Tibial artery (tissue), 4 donors: ENCODE measurements at regions not wholly inside any gene's neighbourhood (a gene's known extent, or its start where the extent isn't known, plus 50 kb on each side); places are given as distances from the start of the nearest gene placed in this dataset.

ENCODE experiments used
- DNase-seq, 2 donors: peaks; one replicate each; pipeline ENCODE4 v3.0.0-alpha.2; 2019
- H3K27ac ChIP-seq, 2 donors: fragments of 200-600 bp; sonication (generic) in 1 of 2; 1 replicate in 1 of 2; 2 replicates in 1 of 2; pipeline ENCODE4 v1.5.1; 2018 to 2019; ENCODE audit warnings: mild to moderate bottlenecking in 1 of 2
- H3K27me3 ChIP-seq, 2 donors: fragments of 200-600 bp; sonication (generic) in 1 of 2; one replicate each; pipeline versions ENCODE4 v1.5.1 to v1.6.0; 2016 to 2019
- H3K36me3 ChIP-seq, 3 donors: fragments of 200-600 bp; sonication (generic) in 2 of 3; one replicate each; pipeline ENCODE4 v1.5.1; 2016 to 2019; ENCODE audit warnings: mild to moderate bottlenecking in 2 of 3
- H3K4me1 ChIP-seq, 4 donors: fragments of 200-600 bp; sonication (generic) in 2 of 4; 1 replicate in 3 of 4; 2 replicates in 1 of 4; pipeline ENCODE4 v1.5.1; 2016 to 2019
- H3K4me3 ChIP-seq, 2 donors: fragments of 200-600 bp; sonication (generic) in 1 of 2; 1 replicate in 1 of 2; 2 replicates in 1 of 2; pipeline ENCODE4 v1.5.1; 2018 to 2019; ENCODE audit warnings: mild to moderate bottlenecking in 2 of 2
- H3K9me3 ChIP-seq, 3 donors: fragments of 200-600 bp; sonication (generic) in 1 of 3; one replicate each; pipeline ENCODE4 v1.5.1; 2016 to 2019
- intact Hi-C: fragments of 100-400 bp; cut with DNase I; formaldehyde crosslinking; loops from one replicate; pipeline ENCODE4 v1.15.0; 2023; ENCODE audit warnings: low total_unique reads
- TF ChIP-seq, protein P1 (sequence below), 2 experiments: fragments of 200-600 bp in 1 of 2; fragments of 450-650 bp in 1 of 2; IDR thresholded peaks; one replicate each; pipeline ENCODE4 v1.5.1; 2017 to 2019; ENCODE audit warnings: antibody characterized with exemption in 2 of 2, mild to moderate bottlenecking in 1 of 2, moderate library complexity in 1 of 2

DNA sequence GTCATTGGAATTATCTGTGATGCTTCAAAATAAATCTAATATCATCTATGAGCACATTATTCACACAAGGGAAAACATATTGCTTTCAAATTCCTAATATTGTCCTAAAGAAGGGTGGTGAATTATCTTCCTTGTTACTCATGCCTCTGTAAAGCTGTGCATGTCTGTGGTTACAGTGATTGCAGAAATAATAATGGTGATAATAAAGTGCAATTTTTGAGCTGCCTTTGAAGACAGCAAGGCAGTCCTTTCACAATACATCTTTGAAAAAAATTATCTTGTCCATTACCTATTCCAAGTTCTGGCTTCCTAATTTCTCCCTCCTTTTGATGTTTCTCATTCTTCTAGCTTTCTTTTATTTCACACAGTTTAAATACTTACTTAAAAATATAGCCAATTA lies 442.1 kb upstream of the EYS start:
- TF ChIP-seq, protein P1, sequence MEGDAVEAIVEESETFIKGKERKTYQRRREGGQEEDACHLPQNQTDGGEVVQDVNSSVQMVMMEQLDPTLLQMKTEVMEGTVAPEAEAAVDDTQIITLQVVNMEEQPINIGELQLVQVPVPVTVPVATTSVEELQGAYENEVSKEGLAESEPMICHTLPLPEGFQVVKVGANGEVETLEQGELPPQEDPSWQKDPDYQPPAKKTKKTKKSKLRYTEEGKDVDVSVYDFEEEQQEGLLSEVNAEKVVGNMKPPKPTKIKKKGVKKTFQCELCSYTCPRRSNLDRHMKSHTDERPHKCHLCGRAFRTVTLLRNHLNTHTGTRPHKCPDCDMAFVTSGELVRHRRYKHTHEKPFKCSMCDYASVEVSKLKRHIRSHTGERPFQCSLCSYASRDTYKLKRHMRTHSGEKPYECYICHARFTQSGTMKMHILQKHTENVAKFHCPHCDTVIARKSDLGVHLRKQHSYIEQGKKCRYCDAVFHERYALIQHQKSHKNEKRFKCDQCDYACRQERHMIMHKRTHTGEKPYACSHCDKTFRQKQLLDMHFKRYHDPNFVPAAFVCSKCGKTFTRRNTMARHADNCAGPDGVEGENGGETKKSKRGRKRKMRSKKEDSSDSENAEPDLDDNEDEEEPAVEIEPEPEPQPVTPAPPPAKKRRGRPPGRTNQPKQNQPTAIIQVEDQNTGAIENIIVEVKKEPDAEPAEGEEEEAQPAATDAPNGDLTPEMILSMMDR (IDR thresholded peaks at IDR 0.05): no peak
- no peaks in the 10 kb centered on the region for H3K9me3 ChIP-seq
- H3K4me1 ChIP-seq: no peaks in the 10 kb centered on the region
- H3K36me3 ChIP-seq: no peaks in the 10 kb centered on the region
- no peak overlapping the region for H3K4me3 ChIP-seq
- intact Hi-C loops: no loop called here
- H3K27me3 ChIP-seq: no peaks in the 10 kb centered on the region
- no peak overlapping the region for H3K27ac ChIP-seq
- no peak for DNase-seq

DNA sequence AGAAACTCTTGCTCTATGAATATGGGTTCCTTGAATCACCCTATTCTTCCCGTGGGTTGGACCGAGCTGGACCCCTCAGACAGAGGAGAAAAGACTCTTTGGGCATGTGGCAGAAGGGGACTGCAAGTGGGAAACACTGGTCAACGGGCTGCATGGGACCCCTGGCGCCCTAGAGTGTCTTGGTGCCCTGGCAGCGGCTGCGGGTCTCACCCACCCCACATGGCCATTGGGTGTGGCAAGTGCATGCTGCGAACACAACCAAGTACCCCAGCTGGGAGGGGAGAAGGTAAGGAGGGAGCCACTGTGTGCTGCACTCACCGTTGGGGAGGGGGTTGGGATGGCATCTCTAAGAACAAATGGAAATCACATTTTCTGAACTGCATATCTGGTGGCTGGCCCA lies 438.8 kb upstream of the EYS start:
- intact Hi-C loops: no loop called here

DNA sequence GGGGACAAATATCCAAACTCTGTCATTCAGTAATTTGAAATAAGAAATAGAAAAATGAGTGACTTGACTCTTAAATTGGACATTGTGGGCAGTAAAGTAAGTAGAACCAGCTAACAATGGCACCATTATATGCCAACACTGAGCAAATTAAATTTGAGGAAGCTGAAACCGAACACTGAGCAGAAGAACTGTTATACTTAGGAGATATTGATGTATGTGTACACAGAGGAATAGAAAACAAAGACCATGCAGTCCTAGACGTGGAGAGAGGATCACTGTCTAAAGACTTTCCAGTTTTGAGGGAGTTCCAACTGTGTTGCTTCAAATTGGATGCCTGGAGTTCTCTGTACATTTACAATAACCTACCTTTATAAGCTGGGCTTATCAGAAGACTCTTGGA lies 427.0 kb upstream of the EYS start:
- Histone ChIP-seq H3K4me3 (no peak overlapping the region), H3K4me1 (no peaks in the 10 kb centered on the region), H3K27ac (no peak overlapping the region), H3K36me3 (no peaks in the 10 kb centered on the region), H3K9me3 (peaks cover 0 to 6% (median 0%) of the 10 kb centered on the region in 3 donors), H3K27me3 (no peaks in the 10 kb centered on the region)
- TF ChIP-seq, protein P1 (IDR thresholded peaks at IDR 0.05): no peak
- no peak for DNase-seq
- intact Hi-C loops: no loop called here

More for the DNA sequence above, 438.8 kb upstream of the EYS start:
- no peaks in the 10 kb centered on the region for H3K36me3 ChIP-seq
- H3K27me3 ChIP-seq: no peaks in the 10 kb centered on the region
- TF ChIP-seq, protein P1 (IDR thresholded peaks at IDR 0.05): no peak
- H3K4me3 ChIP-seq: no peak overlapping the region
- no peak overlapping the region for H3K27ac ChIP-seq
- H3K9me3 ChIP-seq: no peaks in the 10 kb centered on the region
- H3K4me1 ChIP-seq: no peaks in the 10 kb centered on the region
- DNase-seq: no peak

DNA sequence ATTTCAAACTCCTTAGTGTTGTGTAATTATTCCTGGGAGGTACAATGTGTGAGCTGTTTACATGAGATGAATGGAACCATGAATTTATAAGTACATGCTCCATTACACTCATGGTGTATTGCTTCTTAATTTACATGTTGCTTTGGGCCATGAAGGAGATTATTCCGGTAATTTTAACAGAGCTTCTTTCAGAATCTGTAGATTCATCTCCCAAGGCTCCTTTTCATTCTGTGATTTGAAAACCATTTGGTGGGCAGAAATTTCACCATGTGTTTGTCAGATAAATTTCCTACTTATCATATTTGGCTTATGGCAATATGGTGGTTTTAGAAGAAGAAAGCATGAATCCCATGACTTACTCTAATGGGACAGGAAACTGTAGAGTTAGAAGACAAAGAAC lies 421.6 kb upstream of the EYS start:
- TF ChIP-seq, protein P1 (IDR thresholded peaks at IDR 0.05): no peak

GRCh38 chr6:66128243-66128642 lies 421.2 kb upstream of the EYS start:
- Histone ChIP-seq H3K27ac (no peak overlapping the region), H3K9me3 (no peaks in the 10 kb centered on the region), H3K36me3 (no peaks in the 10 kb centered on the region), H3K4me1 (no peaks in the 10 kb centered on the region), H3K4me3 (no peak overlapping the region), H3K27me3 (no peaks in the 10 kb centered on the region)
- no peak for DNase-seq
- TF ChIP-seq, protein P1 (IDR thresholded peaks at IDR 0.05): no peak
- intact Hi-C loops: no loop called here

More for the DNA sequence above, 421.6 kb upstream of the EYS start:
- H3K27ac ChIP-seq: no peak overlapping the region
- H3K4me1 ChIP-seq: no peaks in the 10 kb centered on the region
- intact Hi-C loops: no loop called here
- no peaks in the 10 kb centered on the region for H3K27me3 ChIP-seq
- no peak for DNase-seq
- H3K36me3 ChIP-seq: no peaks in the 10 kb centered on the region
- no peaks in the 10 kb centered on the region for H3K9me3 ChIP-seq
- no peak overlapping the region for H3K4me3 ChIP-seq

DNA sequence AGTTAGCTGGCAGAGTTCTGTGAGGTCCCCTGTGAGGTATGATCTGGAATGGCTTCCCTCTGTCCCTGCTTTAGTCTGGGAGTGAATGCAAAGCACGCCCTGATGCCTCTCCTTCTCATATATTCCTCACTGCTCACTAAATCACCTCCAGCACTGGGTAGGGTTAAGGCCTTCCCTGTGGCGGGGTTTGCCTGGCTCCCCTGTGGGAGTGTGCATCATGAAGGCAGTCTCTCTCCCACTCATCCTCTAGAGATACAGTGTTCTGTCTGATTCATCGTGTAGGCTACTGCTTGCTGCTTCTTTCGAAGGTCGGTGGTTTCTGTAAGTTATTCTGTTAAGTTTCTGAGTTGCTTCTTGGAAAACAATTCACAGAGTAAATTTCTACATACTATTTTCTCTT lies 420.0 kb upstream of the EYS start:
- no peaks in the 10 kb centered on the region for H3K9me3 ChIP-seq
- H3K27me3 ChIP-seq: no peaks in the 10 kb centered on the region
- no peaks in the 10 kb centered on the region for H3K4me1 ChIP-seq
- H3K4me3 ChIP-seq: no peak overlapping the region
- H3K27ac ChIP-seq: no peak overlapping the region
- no peaks in the 10 kb centered on the region for H3K36me3 ChIP-seq
- DNase-seq: no peak
- TF ChIP-seq, protein P1 (IDR thresholded peaks at IDR 0.05): no peak
- intact Hi-C loops: no loop called here
